A549 (cell line): ENCODE measurements at regions not wholly inside any gene's neighbourhood (a gene's known extent, or its start where the extent isn't known, plus 50 kb on each side); places are given as distances from the start of the nearest gene placed in this dataset.

Experiments
- CEBPB ChIP-seq, 2 experiments: fragments of >200 bp in 1 of 2; sonication (Bioruptor Twin) in 1 of 2; formaldehyde crosslinking in 1 of 2; IDR thresholded peaks; 2 replicates each; pipeline ENCODE4 v1.6.1; 2012 to 2016
- PHF8 ChIP-seq: fragments of 200-600 bp; sonication (generic); IDR thresholded peaks from 2 replicates; pipeline ENCODE4 v1.6.1; 2016; ENCODE audit warnings: low read depth, mild to moderate bottlenecking, antibody characterized with exemption, moderate library complexity, borderline replicate concordance
- RCOR1 ChIP-seq: fragments of 150-350 bp; IDR thresholded peaks from 2 replicates; pipeline ENCODE4 v1.6.1; 2014; ENCODE audit warnings: antibody characterized with exemption, low read length, low read depth
- TF ChIP-seq, protein P1 (sequence below): fragments of >200 bp; sonication (Bioruptor Twin); formaldehyde crosslinking; IDR thresholded peaks from 3 replicates; pipeline ENCODE4 v1.5.1; 2016

DNA sequence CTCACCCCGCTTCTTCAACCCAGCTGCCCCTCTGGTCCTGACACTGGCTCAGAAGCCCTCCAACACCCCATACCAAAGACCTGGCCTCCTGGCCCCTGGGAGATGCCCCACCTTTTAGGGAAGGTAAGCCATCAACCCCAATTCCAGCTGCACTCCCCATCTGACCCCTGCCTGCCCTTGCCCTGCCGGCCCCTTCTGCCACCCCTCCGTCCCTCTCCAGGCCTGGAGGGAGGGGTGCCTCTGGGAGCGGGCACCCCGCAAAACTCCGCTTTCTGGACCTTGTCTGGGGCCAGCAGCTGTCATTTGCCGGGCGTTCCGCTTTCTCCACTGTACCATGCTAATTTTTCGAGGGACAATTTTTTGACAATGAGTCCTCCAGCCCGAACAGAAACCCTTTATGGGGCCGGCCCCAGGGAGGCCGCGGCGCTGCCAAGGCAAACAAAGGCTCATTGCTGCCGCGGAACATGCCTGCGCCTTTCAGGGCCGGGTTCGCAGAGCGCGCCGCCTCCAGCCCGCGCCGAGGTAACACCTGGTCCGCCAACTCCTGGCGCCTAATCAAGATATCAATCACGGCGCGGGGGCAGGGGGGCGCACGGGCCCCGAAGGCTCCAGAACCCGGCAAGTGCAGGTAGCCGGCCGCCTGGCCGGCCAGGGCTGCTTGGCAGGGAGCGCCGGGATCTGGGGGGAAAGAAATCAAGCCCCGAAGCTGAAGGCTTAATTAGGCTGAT lies 96.0 kb downstream of the INHBB start:
- TF ChIP-seq RCOR1 (no peak), PHF8 (no peak), CEBPB (IDR thresholded peaks at IDR 0.05) (no peak)
- TF ChIP-seq, protein P1, sequence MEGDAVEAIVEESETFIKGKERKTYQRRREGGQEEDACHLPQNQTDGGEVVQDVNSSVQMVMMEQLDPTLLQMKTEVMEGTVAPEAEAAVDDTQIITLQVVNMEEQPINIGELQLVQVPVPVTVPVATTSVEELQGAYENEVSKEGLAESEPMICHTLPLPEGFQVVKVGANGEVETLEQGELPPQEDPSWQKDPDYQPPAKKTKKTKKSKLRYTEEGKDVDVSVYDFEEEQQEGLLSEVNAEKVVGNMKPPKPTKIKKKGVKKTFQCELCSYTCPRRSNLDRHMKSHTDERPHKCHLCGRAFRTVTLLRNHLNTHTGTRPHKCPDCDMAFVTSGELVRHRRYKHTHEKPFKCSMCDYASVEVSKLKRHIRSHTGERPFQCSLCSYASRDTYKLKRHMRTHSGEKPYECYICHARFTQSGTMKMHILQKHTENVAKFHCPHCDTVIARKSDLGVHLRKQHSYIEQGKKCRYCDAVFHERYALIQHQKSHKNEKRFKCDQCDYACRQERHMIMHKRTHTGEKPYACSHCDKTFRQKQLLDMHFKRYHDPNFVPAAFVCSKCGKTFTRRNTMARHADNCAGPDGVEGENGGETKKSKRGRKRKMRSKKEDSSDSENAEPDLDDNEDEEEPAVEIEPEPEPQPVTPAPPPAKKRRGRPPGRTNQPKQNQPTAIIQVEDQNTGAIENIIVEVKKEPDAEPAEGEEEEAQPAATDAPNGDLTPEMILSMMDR, result no peak
